ENCODE measurements at regions not wholly inside any gene's neighbourhood (a gene's known extent, or its start where the extent isn't known, plus 50 kb on each side); places are given as distances from the start of the nearest gene placed in this dataset.

GRCh38 chr21:16020878-16021277 is 291.1 kb downstream of the USP25 start:
- no peak for DNase-seq

GRCh38 chr21:16022116-16022515 is 292.3 kb downstream of the USP25 start:
- DNase-seq: no peak

GRCh38 chr21:16022921-16023320 is 293.1 kb downstream of the USP25 start:
- no peak for DNase-seq

- DNase-seq: no peak
These were observed 298.4 kb downstream of the USP25 start for GRCh38 chr21:16028142-16028541.

GRCh38 chr21:16028941-16029464 is 299.2 kb downstream of the USP25 start:
- no peak for DNase-seq

GRCh38 chr21:16033193-16033592 is 303.4 kb downstream of the USP25 start:
- no peak for DNase-seq

GRCh38 chr21:16034446-16035190 is 304.8 kb downstream of the USP25 start:
- no peak for DNase-seq

- DNase-seq: no peak
These were observed 307.7 kb downstream of the USP25 start for GRCh38 chr21:16037421-16037955.

GRCh38 chr21:16040601-16041000 is 310.8 kb downstream of the USP25 start:
- no peak for DNase-seq

GRCh38 chr21:16044676-16045075 is 314.9 kb downstream of the USP25 start:
- DNase-seq: no peak

GRCh38 chr21:16046656-16047330 is 317.0 kb downstream of the USP25 start:
- DNase-seq: no peak

GRCh38 chr21:16047904-16048303 is 318.1 kb downstream of the USP25 start:
- DNase-seq: no peak

- no peak for DNase-seq
These were observed 325.2 kb downstream of the USP25 start for GRCh38 chr21:16055014-16055413.

GRCh38 chr21:16058896-16059295 is 329.1 kb downstream of the USP25 start:
- no peak for DNase-seq

GRCh38 chr21:16059981-16060380 is 330.2 kb downstream of the USP25 start:
- no peak for DNase-seq

GRCh38 chr21:16061194-16061593 is 331.4 kb downstream of the USP25 start:
- no peak for DNase-seq

- no peak for DNase-seq
These were observed 339.7 kb downstream of the USP25 start for GRCh38 chr21:16069178-16070112.

- DNase-seq: no peak
These were observed 340.4 kb downstream of the USP25 start for GRCh38 chr21:16070207-16070651.

- no peak for DNase-seq
These were observed 341.3 kb downstream of the USP25 start for GRCh38 chr21:16071092-16071491.

GRCh38 chr21:16071761-16072160 is 342.0 kb downstream of the USP25 start:
- DNase-seq: no peak

GRCh38 chr21:16072221-16072620 is 342.4 kb downstream of the USP25 start:
- no peak for DNase-seq

- DNase-seq: no peak
These were observed 343.0 kb downstream of the USP25 start for GRCh38 chr21:16072737-16073136.

GRCh38 chr21:16073586-16073985 is 343.8 kb downstream of the USP25 start:
- DNase-seq: no peak
